ENCODE measurements at regions not wholly inside any gene's neighbourhood (a gene's known extent, or its start where the extent isn't known, plus 50 kb on each side); places are given as distances from the start of the nearest gene placed in this dataset.

GRCh38 chr4:128564081-128564630 lies 245.3 kb upstream of the JADE1 start:
- no peak overlapping the region for H3K27ac ChIP-seq (ENCODE audit: low read depth, low read length)
- H3K27me3 ChIP-seq (ENCODE audit: control insufficient read depth, insufficient read depth, low read length), result no peaks in the 10 kb centered on the region
- H3K9me3 ChIP-seq (ENCODE audit: control insufficient read depth, insufficient read depth, low read length), result no peaks in the 10 kb centered on the region
- no peak for DNase-seq (ENCODE audit: low read depth in 4 of 6, low spot score in 6 of 6)
- no peaks in the 10 kb centered on the region for H3K36me3 ChIP-seq (ENCODE audit: control insufficient read depth, insufficient read depth, low read length)
- no peak overlapping the region for H3K4me3 ChIP-seq (ENCODE audit: low read depth, low read length)
- no CpG with 5 or more reads among the region's 2 CpGs for WGBS (ENCODE audit: insufficient coverage)
- H3K4me1 ChIP-seq (ENCODE audit: control insufficient read depth, insufficient read depth, low read length), result peaks cover 3% of the 10 kb centered on the region

GRCh38 chr4:128560754-128561495 lies 248.6 kb upstream of the JADE1 start:
- H3K4me3 ChIP-seq (ENCODE audit: low read depth, low read length), result no peak overlapping the region

GRCh38 chr4:128558896-128559679 lies 250.4 kb upstream of the JADE1 start:
- Histone ChIP-seq H3K4me3 (ENCODE audit: low read depth, low read length) (no peak overlapping the region), H3K9me3 (ENCODE audit: control insufficient read depth, insufficient read depth, low read length) (no peaks in the 10 kb centered on the region), H3K27me3 (ENCODE audit: control insufficient read depth, insufficient read depth, low read length) (no peaks in the 10 kb centered on the region), H3K4me1 (ENCODE audit: control insufficient read depth, insufficient read depth, low read length) (no peaks in the 10 kb centered on the region), H3K27ac (ENCODE audit: low read depth, low read length) (peak overlapping the region; percentile 4), H3K36me3 (ENCODE audit: control insufficient read depth, insufficient read depth, low read length) (no peaks in the 10 kb centered on the region)
- 23% methylated on average over 4 of the region's 8 CpGs for WGBS (ENCODE audit: insufficient coverage)
- peak in 3 of 6 donors; percentile 47 to 82 (median 71) for DNase-seq (ENCODE audit: low read depth in 4 of 6, low spot score in 6 of 6)

More at GRCh38 chr4:128560754-128561495, 248.6 kb upstream of the JADE1 start:
- 100% methylated on average over 1 of the region's 6 CpGs for WGBS (ENCODE audit: insufficient coverage)
- DNase-seq (ENCODE audit: low read depth in 4 of 6, low spot score in 6 of 6), result no peak
- H3K27me3 ChIP-seq (ENCODE audit: control insufficient read depth, insufficient read depth, low read length), result no peaks in the 10 kb centered on the region
- no peaks in the 10 kb centered on the region for H3K4me1 ChIP-seq (ENCODE audit: control insufficient read depth, insufficient read depth, low read length)
- H3K27ac ChIP-seq (ENCODE audit: low read depth, low read length), result no peak overlapping the region
- H3K9me3 ChIP-seq (ENCODE audit: control insufficient read depth, insufficient read depth, low read length), result no peaks in the 10 kb centered on the region
- H3K36me3 ChIP-seq (ENCODE audit: control insufficient read depth, insufficient read depth, low read length), result no peaks in the 10 kb centered on the region

GRCh38 chr4:128556756-128557155 lies 252.7 kb upstream of the JADE1 start:
- 58% methylated on average over 2 of the region's 3 CpGs for WGBS (ENCODE audit: insufficient coverage)
- Histone ChIP-seq H3K27ac (ENCODE audit: low read depth, low read length) (no peak overlapping the region), H3K27me3 (ENCODE audit: control insufficient read depth, insufficient read depth, low read length) (no peaks in the 10 kb centered on the region), H3K36me3 (ENCODE audit: control insufficient read depth, insufficient read depth, low read length) (no peaks in the 10 kb centered on the region), H3K4me3 (ENCODE audit: low read depth, low read length) (no peak overlapping the region), H3K4me1 (ENCODE audit: control insufficient read depth, insufficient read depth, low read length) (peaks cover 7% of the 10 kb centered on the region), H3K9me3 (ENCODE audit: control insufficient read depth, insufficient read depth, low read length) (no peaks in the 10 kb centered on the region)
- DNase-seq (ENCODE audit: low read depth in 4 of 6, low spot score in 6 of 6), result no peak

- Histone ChIP-seq H3K27ac (ENCODE audit: low read depth, low read length) (peak overlapping the region; percentile 79), H3K4me1 (ENCODE audit: control insufficient read depth, insufficient read depth, low read length) (peaks cover 7% of the 10 kb centered on the region), H3K4me3 (ENCODE audit: low read depth, low read length) (peak overlapping the region; percentile 63), H3K9me3 (ENCODE audit: control insufficient read depth, insufficient read depth, low read length) (no peaks in the 10 kb centered on the region), H3K27me3 (ENCODE audit: control insufficient read depth, insufficient read depth, low read length) (no peaks in the 10 kb centered on the region), H3K36me3 (ENCODE audit: control insufficient read depth, insufficient read depth, low read length) (no peaks in the 10 kb centered on the region)
- DNase-seq (ENCODE audit: low read depth in 4 of 6, low spot score in 6 of 6), result peak in 1 of 6 donors; percentile 55
- WGBS (ENCODE audit: insufficient coverage), result 71% methylated on average over 1 of the region's 5 CpGs
Measured at GRCh38 chr4:128553686-128554515, 255.6 kb upstream of the JADE1 start.

GRCh38 chr4:128552586-128552907 lies 257.0 kb upstream of the JADE1 start:
- no peaks in the 10 kb centered on the region for H3K27me3 ChIP-seq (ENCODE audit: control insufficient read depth, insufficient read depth, low read length)
- peaks cover 7% of the 10 kb centered on the region for H3K4me1 ChIP-seq (ENCODE audit: control insufficient read depth, insufficient read depth, low read length)
- no peak for DNase-seq (ENCODE audit: low read depth in 4 of 6, low spot score in 6 of 6)
- H3K36me3 ChIP-seq (ENCODE audit: control insufficient read depth, insufficient read depth, low read length), result no peaks in the 10 kb centered on the region
- H3K27ac ChIP-seq (ENCODE audit: low read depth, low read length), result no peak overlapping the region
- no peaks in the 10 kb centered on the region for H3K9me3 ChIP-seq (ENCODE audit: control insufficient read depth, insufficient read depth, low read length)
- 100% methylated on average over 1 of the region's 4 CpGs for WGBS (ENCODE audit: insufficient coverage)
- peak overlapping the region; percentile 63 for H3K4me3 ChIP-seq (ENCODE audit: low read depth, low read length)

- WGBS (ENCODE audit: insufficient coverage), result 71% methylated on average over 1 of the region's 4 CpGs
- DNase-seq (ENCODE audit: low read depth in 4 of 6, low spot score in 6 of 6), result no peak
- Histone ChIP-seq H3K36me3 (ENCODE audit: control insufficient read depth, insufficient read depth, low read length) (no peaks in the 10 kb centered on the region), H3K27me3 (ENCODE audit: control insufficient read depth, insufficient read depth, low read length) (no peaks in the 10 kb centered on the region), H3K4me3 (ENCODE audit: low read depth, low read length) (no peak overlapping the region), H3K27ac (ENCODE audit: low read depth, low read length) (no peak overlapping the region), H3K4me1 (ENCODE audit: control insufficient read depth, insufficient read depth, low read length) (peaks cover 7% of the 10 kb centered on the region), H3K9me3 (ENCODE audit: control insufficient read depth, insufficient read depth, low read length) (no peaks in the 10 kb centered on the region)
Measured at GRCh38 chr4:128551280-128551679, 258.2 kb upstream of the JADE1 start.

- WGBS (ENCODE audit: insufficient coverage), result no CpG with 5 or more reads among the region's 5 CpGs
- no peak overlapping the region for H3K27ac ChIP-seq (ENCODE audit: low read depth, low read length)
- H3K4me1 ChIP-seq (ENCODE audit: control insufficient read depth, insufficient read depth, low read length), result peaks cover 7% of the 10 kb centered on the region
- no peak for DNase-seq (ENCODE audit: low read depth in 4 of 6, low spot score in 6 of 6)
- H3K9me3 ChIP-seq (ENCODE audit: control insufficient read depth, insufficient read depth, low read length), result no peaks in the 10 kb centered on the region
- no peak overlapping the region for H3K4me3 ChIP-seq (ENCODE audit: low read depth, low read length)
- no peaks in the 10 kb centered on the region for H3K36me3 ChIP-seq (ENCODE audit: control insufficient read depth, insufficient read depth, low read length)
- no peaks in the 10 kb centered on the region for H3K27me3 ChIP-seq (ENCODE audit: control insufficient read depth, insufficient read depth, low read length)
Measured at GRCh38 chr4:128550060-128550459, 259.4 kb upstream of the JADE1 start.

GRCh38 chr4:128549636-128550035 lies 259.9 kb upstream of the JADE1 start:
- H3K4me1 ChIP-seq (ENCODE audit: control insufficient read depth, insufficient read depth, low read length), result peaks cover 7% of the 10 kb centered on the region
- H3K9me3 ChIP-seq (ENCODE audit: control insufficient read depth, insufficient read depth, low read length), result no peaks in the 10 kb centered on the region
- WGBS (ENCODE audit: insufficient coverage), result no CpG with 5 or more reads among the region's 1 CpG
- no peaks in the 10 kb centered on the region for H3K27me3 ChIP-seq (ENCODE audit: control insufficient read depth, insufficient read depth, low read length)
- no peaks in the 10 kb centered on the region for H3K36me3 ChIP-seq (ENCODE audit: control insufficient read depth, insufficient read depth, low read length)
- no peak for DNase-seq (ENCODE audit: low read depth in 4 of 6, low spot score in 6 of 6)
- H3K4me3 ChIP-seq (ENCODE audit: low read depth, low read length), result no peak overlapping the region
- H3K27ac ChIP-seq (ENCODE audit: low read depth, low read length), result no peak overlapping the region

Data from spinal cord (tissue), 9 donors.